ENCODE measurements at regions not wholly inside any gene's neighbourhood (a gene's known extent, or its start where the extent isn't known, plus 50 kb on each side); places are given as distances from the start of the nearest gene placed in this dataset.
"Not testable (repeated sequence)": the region's sequence is repeated elsewhere in the genome, so short reads cannot be mapped to it uniquely, and the experiment has no call there.

DNA sequence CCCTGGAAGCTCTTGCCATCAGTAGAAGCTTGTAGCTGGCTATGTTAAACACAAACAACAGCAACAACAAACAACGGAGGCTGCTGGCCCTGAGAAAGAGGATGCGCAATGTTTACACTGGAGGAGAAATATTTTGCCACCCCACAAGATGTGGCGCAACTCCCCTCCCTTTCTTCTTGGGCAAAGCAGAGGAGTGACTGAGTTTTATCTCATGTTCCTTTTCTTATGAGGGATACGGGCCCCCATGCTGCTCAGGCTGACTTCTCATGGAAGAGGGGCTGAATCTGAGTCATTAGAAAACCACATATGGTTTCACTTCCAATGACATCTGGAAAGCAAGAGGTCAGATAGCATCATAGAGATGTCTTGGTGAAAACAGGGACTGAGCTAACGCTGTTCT is 75.9 kb upstream of the HDDC2 start:
- Histone ChIP-seq H3K18ac (ENCODE audit: low read length) (no peak overlapping the region), H3K4me1 (ENCODE audit: control insufficient read depth in 1 of 2, insufficient read depth in 2 of 2, low read length in 2 of 2) (peaks cover 0 to 2% of the 10 kb centered on the region in 2 experiments), H3K27me3 (ENCODE audit: insufficient read depth, low read length) (no peaks in the 10 kb centered on the region), H3K9me3 (ENCODE audit: insufficient read depth, low read depth, low read length) (no peaks in the 10 kb centered on the region), H3K14ac (ENCODE audit: low read length) (no peak overlapping the region), H3K36me3 (ENCODE audit: control insufficient read depth in 1 of 2, insufficient read depth in 2 of 2, low read length in 2 of 2) (no peaks in the 10 kb centered on the region), H3K27ac (ENCODE audit: low read depth, low read length) (no peak overlapping the region), H4K12ac (ENCODE audit: low read depth, low read length) (no peak overlapping the region), H3K9ac (ENCODE audit: low read length) (no peak overlapping the region), H2AFZ (ENCODE audit: insufficient read depth, low read length, poor library complexity) (no peak overlapping the region), H2BK5ac (ENCODE audit: low read depth, low read length, poor library complexity) (no peak overlapping the region), H3K79me2 (ENCODE audit: control insufficient read depth, insufficient read depth, low read length, poor library complexity) (no peaks in the 10 kb centered on the region), H2BK120ac (ENCODE audit: insufficient read depth, low read length, poor library complexity) (no peak overlapping the region), H3K4me2 (ENCODE audit: low read length) (no peak overlapping the region), H4K8ac (ENCODE audit: low read depth, low read length) (no peak overlapping the region), H4K91ac (ENCODE audit: low read depth, low read length) (no peak overlapping the region), H3K23ac (ENCODE audit: low read length) (no peak overlapping the region), H2AK5ac (ENCODE audit: low read length) (no peak overlapping the region), H3K79me1 (ENCODE audit: low read length) (no peaks in the 10 kb centered on the region), H3K4me3 (ENCODE audit: low read depth, low read length) (no peak overlapping the region), H3K4ac (ENCODE audit: low read depth, low read length) (no peak overlapping the region), H2BK12ac (ENCODE audit: low read length) (no peak overlapping the region)
- peak; percentile 20 to 41 for DNase-seq
- WGBS (ENCODE audit: extremely low coverage, insufficient coverage, insufficient read length), result no CpG with 5 or more reads among the region's 5 CpGs

- no peak overlapping the region for H2AK5ac ChIP-seq (ENCODE audit: low read length)
- no peak overlapping the region for H4K12ac ChIP-seq (ENCODE audit: low read depth, low read length)
- no peaks in the 10 kb centered on the region for H3K27me3 ChIP-seq (ENCODE audit: insufficient read depth, low read length)
- H2BK12ac ChIP-seq (ENCODE audit: low read length), result no peak overlapping the region
- no peak overlapping the region for H3K27ac ChIP-seq (ENCODE audit: low read depth, low read length)
- no peak overlapping the region for H2BK5ac ChIP-seq (ENCODE audit: low read depth, low read length, poor library complexity)
- peaks cover 0 to 2% of the 10 kb centered on the region in 2 experiments for H3K4me1 ChIP-seq (ENCODE audit: control insufficient read depth in 1 of 2, insufficient read depth in 2 of 2, low read length in 2 of 2)
- H3K23ac ChIP-seq (ENCODE audit: low read length), result no peak overlapping the region
- no peak overlapping the region for H2AFZ ChIP-seq (ENCODE audit: insufficient read depth, low read length, poor library complexity)
- WGBS (ENCODE audit: extremely low coverage, insufficient coverage, insufficient read length), result no CpG with 5 or more reads among the region's 4 CpGs
- no peaks in the 10 kb centered on the region for H3K79me1 ChIP-seq (ENCODE audit: low read length)
- H2BK120ac ChIP-seq (ENCODE audit: insufficient read depth, low read length, poor library complexity), result no peak overlapping the region
- H3K18ac ChIP-seq (ENCODE audit: low read length), result no peak overlapping the region
- no peaks in the 10 kb centered on the region for H3K36me3 ChIP-seq (ENCODE audit: control insufficient read depth in 1 of 2, insufficient read depth in 2 of 2, low read length in 2 of 2)
- H3K4me3 ChIP-seq (ENCODE audit: low read depth, low read length), result no peak overlapping the region
- no peak for DNase-seq
- H3K4me2 ChIP-seq (ENCODE audit: low read length), result no peak overlapping the region
- no peaks in the 10 kb centered on the region for H3K79me2 ChIP-seq (ENCODE audit: control insufficient read depth, insufficient read depth, low read length, poor library complexity)
- H4K91ac ChIP-seq (ENCODE audit: low read depth, low read length), result no peak overlapping the region
- H4K8ac ChIP-seq (ENCODE audit: low read depth, low read length), result no peak overlapping the region
- H3K9me3 ChIP-seq (ENCODE audit: insufficient read depth, low read depth, low read length), result no peaks in the 10 kb centered on the region
- no peak overlapping the region for H3K14ac ChIP-seq (ENCODE audit: low read length)
- H3K9ac ChIP-seq (ENCODE audit: low read length), result no peak overlapping the region
- no peak overlapping the region for H3K4ac ChIP-seq (ENCODE audit: low read depth, low read length)
These were observed 77.4 kb upstream of the HDDC2 start for GRCh38 chr6:125379174-125379573.

GRCh38 chr6:125380474-125380873 is 78.7 kb upstream of the HDDC2 start:
- no peak overlapping the region for H4K12ac ChIP-seq (ENCODE audit: low read depth, low read length)
- H3K14ac ChIP-seq (ENCODE audit: low read length), result no peak overlapping the region
- H4K8ac ChIP-seq (ENCODE audit: low read depth, low read length), result no peak overlapping the region
- no peak for DNase-seq
- no peak overlapping the region for H3K27ac ChIP-seq (ENCODE audit: low read depth, low read length)
- WGBS (ENCODE audit: extremely low coverage, insufficient coverage, insufficient read length), result no CpG with 5 or more reads among the region's 5 CpGs
- no peak overlapping the region for H3K4ac ChIP-seq (ENCODE audit: low read depth, low read length)
- H3K18ac ChIP-seq (ENCODE audit: low read length), result no peak overlapping the region
- H4K91ac ChIP-seq (ENCODE audit: low read depth, low read length), result no peak overlapping the region
- H3K36me3 ChIP-seq (ENCODE audit: control insufficient read depth in 1 of 2, insufficient read depth in 2 of 2, low read length in 2 of 2), result no peaks in the 10 kb centered on the region
- H3K4me3 ChIP-seq (ENCODE audit: low read depth, low read length), result no peak overlapping the region
- H2AK5ac ChIP-seq (ENCODE audit: low read length), result no peak overlapping the region
- H2AFZ ChIP-seq (ENCODE audit: insufficient read depth, low read length, poor library complexity), result no peak overlapping the region
- no peak overlapping the region for H2BK5ac ChIP-seq (ENCODE audit: low read depth, low read length, poor library complexity)
- no peak overlapping the region for H2BK120ac ChIP-seq (ENCODE audit: insufficient read depth, low read length, poor library complexity)
- no peaks in the 10 kb centered on the region for H3K27me3 ChIP-seq (ENCODE audit: insufficient read depth, low read length)
- no peak overlapping the region for H3K4me2 ChIP-seq (ENCODE audit: low read length)
- no peaks in the 10 kb centered on the region for H3K79me2 ChIP-seq (ENCODE audit: control insufficient read depth, insufficient read depth, low read length, poor library complexity)
- H3K9ac ChIP-seq (ENCODE audit: low read length), result no peak overlapping the region
- H3K23ac ChIP-seq (ENCODE audit: low read length), result no peak overlapping the region
- no peak overlapping the region for H2BK12ac ChIP-seq (ENCODE audit: low read length)
- peaks cover 0 to 2% of the 10 kb centered on the region in 2 experiments for H3K4me1 ChIP-seq (ENCODE audit: control insufficient read depth in 1 of 2, insufficient read depth in 2 of 2, low read length in 2 of 2)
- H3K9me3 ChIP-seq (ENCODE audit: insufficient read depth, low read depth, low read length), result no peaks in the 10 kb centered on the region
- H3K79me1 ChIP-seq (ENCODE audit: low read length), result no peaks in the 10 kb centered on the region

- not testable (repeated sequence) for H3K79me1 ChIP-seq (ENCODE audit: low read length); H3K23ac ChIP-seq (ENCODE audit: low read length); H2BK5ac ChIP-seq (ENCODE audit: low read depth, low read length, poor library complexity); H3K4me3 ChIP-seq (ENCODE audit: low read depth, low read length); H3K4me2 ChIP-seq (ENCODE audit: low read length); H4K91ac ChIP-seq (ENCODE audit: low read depth, low read length); H3K9ac ChIP-seq (ENCODE audit: low read length); H3K27me3 ChIP-seq (ENCODE audit: insufficient read depth, low read length); H3K4ac ChIP-seq (ENCODE audit: low read depth, low read length); H3K4me1 ChIP-seq (ENCODE audit: control insufficient read depth in 1 of 2, insufficient read depth in 2 of 2, low read length in 2 of 2); H2BK120ac ChIP-seq (ENCODE audit: insufficient read depth, low read length, poor library complexity); H3K9me3 ChIP-seq (ENCODE audit: insufficient read depth, low read depth, low read length); H2BK12ac ChIP-seq (ENCODE audit: low read length); H2AFZ ChIP-seq (ENCODE audit: insufficient read depth, low read length, poor library complexity); DNase-seq; H4K8ac ChIP-seq (ENCODE audit: low read depth, low read length); H4K12ac ChIP-seq (ENCODE audit: low read depth, low read length); H2AK5ac ChIP-seq (ENCODE audit: low read length); H3K14ac ChIP-seq (ENCODE audit: low read length); H3K27ac ChIP-seq (ENCODE audit: low read depth, low read length); H3K36me3 ChIP-seq (ENCODE audit: control insufficient read depth in 1 of 2, insufficient read depth in 2 of 2, low read length in 2 of 2); H3K18ac ChIP-seq (ENCODE audit: low read length); H3K79me2 ChIP-seq (ENCODE audit: control insufficient read depth, insufficient read depth, low read length, poor library complexity)
- WGBS (ENCODE audit: extremely low coverage, insufficient coverage, insufficient read length), result no CpG with 5 or more reads among the region's 1 CpG
These were observed 84.6 kb upstream of the HDDC2 start for GRCh38 chr6:125386337-125386736.

Data from trophoblast cell (in vitro differentiated cells and primary cell).